HPDE6-E6E7 (cell line): ENCODE measurements at regions not wholly inside any gene's neighbourhood (a gene's known extent, or its start where the extent isn't known, plus 50 kb on each side); places are given as distances from the start of the nearest gene placed in this dataset.
"Not testable (repeated sequence)": the region's sequence is repeated elsewhere in the genome, so short reads cannot be mapped to it uniquely, and the experiment has no call there.

Experiments used
- DNase-seq: peaks from one replicate; pipeline ENCODE4 v3.0.0; 2011; ENCODE audit warnings: missing footprints; ENCODE audit errors: extremely low spot score

DNA sequence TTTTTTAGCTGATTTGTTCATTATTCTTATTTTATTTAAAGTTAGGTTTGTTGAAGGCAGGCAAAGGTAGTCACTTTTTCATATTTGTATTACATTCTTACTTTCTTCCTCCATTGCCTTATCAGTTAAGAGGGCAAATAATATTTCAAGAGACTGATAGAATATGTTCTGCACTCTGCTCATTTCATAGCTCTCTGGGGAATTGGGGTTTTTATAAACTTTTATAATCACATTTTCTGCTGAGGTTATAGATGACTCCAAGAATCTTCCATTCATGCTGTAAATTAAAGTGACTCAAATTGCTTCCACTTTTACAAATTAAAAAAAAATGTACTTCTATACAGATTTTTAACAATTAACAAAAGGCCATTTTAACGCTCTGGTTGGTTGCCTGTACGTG is 142.9 kb upstream of the PLGLB2 start:
- DNase-seq, result not testable (repeated sequence)

DNA sequence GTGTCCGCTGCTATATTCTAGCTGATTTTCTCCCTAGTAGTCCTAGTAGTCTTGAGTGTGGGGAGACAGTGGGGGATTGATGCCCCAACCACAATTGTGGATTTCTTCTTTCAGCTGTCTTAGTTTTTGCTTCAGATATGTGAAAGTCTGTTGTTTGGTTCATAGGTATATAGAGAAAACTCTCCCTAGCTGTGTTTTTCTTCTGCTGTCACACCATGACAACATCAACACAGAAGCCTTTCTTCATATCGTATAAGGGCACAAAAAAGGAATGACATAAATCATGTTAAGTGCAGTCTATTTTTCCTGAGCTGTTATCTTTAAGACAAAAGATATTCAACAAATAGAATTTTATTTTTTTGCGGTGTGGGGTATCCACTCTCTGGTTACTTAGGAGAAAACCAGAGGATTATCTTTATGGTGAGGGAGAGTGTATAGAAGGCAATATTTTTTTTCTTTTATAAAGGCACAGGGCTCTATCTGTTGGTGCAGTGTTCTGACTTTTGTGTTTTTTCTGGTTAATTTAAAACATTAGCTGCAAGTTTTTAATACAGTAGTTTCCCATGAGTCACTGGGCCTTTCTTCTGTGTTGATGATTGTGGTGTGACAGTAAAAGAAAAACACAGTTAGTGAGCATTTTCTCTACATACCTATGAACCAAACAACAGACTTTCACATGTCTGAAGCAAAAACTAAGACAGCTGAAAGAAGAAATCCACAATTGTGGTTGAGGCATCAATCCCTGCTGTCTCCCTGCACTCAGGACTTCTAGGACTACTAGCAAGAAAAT is 139.3 kb upstream of the PLGLB2 start:
- DNase-seq, result not testable (repeated sequence)

GRCh38 chr2:87610974-87611373 is 136.9 kb upstream of the PLGLB2 start:
- not testable (repeated sequence) for DNase-seq

DNA sequence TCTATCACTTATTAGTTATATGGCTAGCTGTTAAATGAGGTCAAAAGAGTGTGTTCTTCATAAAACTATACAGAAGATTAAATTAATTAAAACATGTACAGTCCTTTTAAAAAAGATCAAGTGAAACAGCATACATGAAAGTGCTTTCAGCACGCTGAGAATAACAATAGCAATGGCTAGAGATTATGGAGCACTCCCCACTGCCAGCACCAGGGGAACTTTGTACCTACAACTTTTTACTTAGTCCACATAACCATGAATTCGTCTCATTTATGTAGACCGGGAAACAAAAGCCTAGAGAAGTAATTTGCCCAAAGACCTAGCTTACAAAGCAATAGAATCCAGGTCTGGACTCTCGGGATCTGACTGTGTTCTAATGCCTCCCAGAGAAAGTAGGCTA is 136.5 kb upstream of the PLGLB2 start:
- not testable (repeated sequence) for DNase-seq

DNA sequence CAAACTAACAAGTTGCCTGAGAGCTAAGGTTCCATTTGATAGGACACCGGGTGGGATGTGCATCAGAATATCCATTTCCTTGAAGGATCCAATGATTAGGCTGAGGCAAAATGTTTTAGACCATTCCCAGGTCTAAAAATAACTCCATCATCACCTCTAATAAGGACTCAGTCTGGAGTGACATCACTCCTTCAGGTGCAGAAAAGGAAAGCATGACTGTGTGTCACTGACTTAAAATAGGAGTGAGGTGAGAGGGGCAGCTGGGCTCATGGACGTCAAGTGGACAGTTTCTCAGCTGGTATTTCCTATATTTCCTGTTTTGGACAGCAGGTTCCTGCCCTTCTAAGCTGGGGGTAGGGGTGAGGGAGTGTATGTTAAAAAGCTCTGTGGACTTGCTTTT is 135.9 kb upstream of the PLGLB2 start:
- not testable (repeated sequence) for DNase-seq

GRCh38 chr2:87614829-87615434 is 133.0 kb upstream of the PLGLB2 start:
- DNase-seq, result not testable (repeated sequence)

DNA sequence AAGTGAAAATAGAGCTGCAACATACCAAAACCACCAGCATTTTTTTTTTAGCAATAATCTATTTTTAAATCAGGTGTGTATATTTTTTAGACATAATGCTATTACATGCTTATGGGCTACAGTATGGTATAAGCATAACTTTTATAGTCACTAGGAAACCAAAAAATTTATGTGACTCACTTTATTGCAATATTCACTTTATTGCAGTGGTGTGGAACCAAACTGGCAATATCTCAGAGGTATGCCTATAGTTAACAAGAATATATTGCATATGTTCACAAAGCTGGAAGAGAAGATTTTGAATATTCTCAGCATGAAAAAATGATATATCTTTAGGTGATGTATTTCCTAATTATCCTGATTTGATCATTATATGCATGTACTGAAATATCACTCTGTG is 128.8 kb upstream of the PLGLB2 start:
- not testable (repeated sequence) for DNase-seq

GRCh38 chr2:87621139-87621538 is 126.7 kb upstream of the PLGLB2 start:
- not testable (repeated sequence) for DNase-seq

DNA sequence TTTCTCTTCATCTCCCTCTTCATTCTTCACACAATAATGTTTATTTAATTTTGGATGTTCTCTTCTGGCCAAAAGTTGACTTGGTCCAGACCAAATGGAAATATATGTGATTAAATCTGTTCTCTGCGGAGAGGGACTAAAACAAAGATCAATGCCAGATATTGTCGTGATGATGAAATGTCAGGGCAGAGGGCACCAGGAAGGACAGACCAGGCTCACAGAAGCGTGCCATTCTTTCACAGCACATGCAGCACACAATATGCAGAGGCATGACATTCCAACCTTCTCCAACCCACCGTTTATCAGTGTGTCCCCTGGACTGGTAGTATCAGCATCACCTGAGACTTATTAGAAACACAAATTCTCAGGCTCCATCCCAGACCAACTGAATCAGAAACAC is 125.2 kb upstream of the PLGLB2 start:
- not testable (repeated sequence) for DNase-seq

DNA sequence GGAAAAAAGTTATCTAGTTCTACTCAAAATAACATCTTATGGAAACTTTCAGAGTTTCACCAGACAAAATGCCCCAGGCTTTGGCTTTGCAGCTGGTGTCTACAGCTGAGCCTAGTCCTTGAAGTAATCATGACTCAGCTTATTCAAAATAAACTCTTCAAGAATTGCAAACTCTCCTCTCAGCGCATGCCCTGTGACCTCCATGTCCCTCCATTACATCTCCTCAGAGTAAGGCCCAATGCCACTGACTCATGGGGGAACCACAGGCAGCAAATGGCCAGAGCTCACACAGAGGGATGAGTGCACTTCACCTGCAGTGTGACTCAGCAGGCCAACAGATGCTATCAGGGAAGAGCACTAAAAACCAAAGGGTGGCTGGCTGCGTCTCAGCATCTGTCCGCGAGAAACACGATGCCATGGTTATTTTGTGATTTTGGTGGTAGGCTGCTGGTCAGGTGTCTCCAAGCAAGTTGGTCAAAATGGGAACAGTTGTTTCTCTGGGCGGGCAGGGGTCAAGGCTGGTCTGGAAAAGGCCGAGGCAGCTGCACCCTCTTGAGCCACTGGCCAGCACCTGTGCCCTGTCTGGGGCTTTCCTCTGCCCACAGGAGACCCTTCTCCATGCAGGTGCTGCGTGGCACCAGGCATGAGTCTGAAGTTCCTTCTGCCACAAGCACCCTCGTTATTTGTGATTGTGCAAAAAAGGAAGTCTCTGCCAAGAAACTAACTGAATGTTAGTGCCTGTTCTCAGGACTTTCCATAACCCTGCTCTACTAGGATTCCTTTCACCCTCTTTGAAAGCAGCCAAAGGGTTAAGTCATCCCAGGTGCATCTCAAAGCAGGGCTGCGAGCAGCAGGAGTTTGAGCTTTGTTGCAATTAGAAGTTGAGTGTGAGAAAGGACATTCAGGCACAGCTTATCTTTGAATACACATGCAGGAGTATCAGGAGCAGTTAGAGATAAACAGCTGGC is 118.1 kb upstream of the PLGLB2 start:
- not testable (repeated sequence) for DNase-seq

DNA sequence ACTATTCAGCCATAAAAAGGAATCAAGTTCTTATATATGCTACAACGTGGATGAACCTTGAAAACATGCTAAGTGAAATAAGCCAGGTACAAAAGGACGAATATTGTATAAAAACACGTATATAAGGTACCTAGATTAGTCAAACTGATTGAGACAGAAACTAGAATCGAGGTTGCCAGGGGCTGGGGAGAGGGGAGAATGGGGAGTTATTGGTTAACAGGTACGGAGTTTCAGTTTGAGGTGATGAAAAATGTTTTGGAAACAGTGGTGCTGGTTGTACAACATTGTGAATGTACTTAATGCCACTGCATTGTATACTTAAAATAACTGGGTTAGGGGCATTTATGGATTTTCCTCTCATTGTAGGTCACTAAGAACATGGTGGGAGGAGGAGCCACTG is 117.0 kb upstream of the PLGLB2 start:
- not testable (repeated sequence) for DNase-seq

- DNase-seq, result not testable (repeated sequence)
Measured at GRCh38 chr2:87631402-87631801, 116.5 kb upstream of the PLGLB2 start.

DNA sequence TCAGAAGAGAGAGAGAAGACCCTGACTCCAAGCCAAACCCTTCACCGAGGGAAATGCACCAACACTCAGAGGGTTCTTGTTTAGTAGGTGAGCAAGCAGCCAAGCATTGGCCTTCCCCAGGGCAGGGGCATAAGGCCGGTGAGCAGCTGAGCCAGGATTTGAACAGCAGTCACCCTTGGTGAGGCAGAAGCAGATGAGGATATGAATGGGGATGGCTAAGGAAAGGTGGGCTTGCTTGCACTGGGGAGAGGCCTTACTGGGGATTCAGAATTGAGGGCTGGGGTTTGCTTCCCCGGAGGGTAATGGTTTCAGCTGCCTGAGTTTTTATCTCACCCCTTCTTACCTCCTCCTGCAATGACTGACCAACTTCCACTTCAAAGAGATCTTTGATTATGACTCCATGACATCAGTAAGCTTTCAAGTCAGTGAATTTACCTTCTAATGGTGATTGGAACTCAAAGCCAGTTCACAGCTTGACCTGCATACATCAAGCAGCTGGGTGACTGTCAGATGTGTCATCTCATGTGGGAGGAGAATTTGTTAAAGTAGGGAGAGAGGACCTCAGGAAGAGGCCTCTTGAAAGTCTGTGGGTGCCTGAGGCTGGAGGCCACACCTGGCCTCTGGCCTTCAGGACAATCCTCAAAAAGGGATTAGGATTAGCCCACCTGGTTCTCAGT is 114.5 kb upstream of the PLGLB2 start:
- DNase-seq, result not testable (repeated sequence)

GRCh38 chr2:87634106-87634505 is 113.8 kb upstream of the PLGLB2 start:
- DNase-seq, result not testable (repeated sequence)

- DNase-seq, result not testable (repeated sequence)
Measured at GRCh38 chr2:87634971-87635650, 112.8 kb upstream of the PLGLB2 start.

- DNase-seq, result not testable (repeated sequence)
Measured at GRCh38 chr2:87636246-87636645, 111.6 kb upstream of the PLGLB2 start.

DNA sequence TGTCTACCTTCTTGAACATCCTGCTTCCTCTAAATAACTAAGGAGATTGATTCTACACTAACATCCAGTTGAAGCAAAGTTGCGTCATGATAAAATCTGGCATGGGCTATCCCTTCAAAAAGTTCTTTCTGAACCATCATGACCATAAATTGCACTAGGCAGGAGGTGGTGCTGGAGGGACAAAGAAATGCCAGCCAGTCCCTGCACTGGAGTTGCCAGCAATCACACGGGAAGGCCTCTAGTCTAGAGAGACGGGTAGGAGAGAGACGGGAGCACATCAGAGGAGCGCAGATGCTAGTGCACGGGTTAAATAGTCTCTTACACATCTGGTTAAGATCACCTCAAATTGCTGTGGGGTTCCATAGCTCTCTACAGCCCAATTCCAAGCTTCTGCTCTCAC is 111.2 kb upstream of the PLGLB2 start:
- not testable (repeated sequence) for DNase-seq

GRCh38 chr2:87637249-87637990 is 110.5 kb upstream of the PLGLB2 start:
- DNase-seq, result not testable (repeated sequence)

DNA sequence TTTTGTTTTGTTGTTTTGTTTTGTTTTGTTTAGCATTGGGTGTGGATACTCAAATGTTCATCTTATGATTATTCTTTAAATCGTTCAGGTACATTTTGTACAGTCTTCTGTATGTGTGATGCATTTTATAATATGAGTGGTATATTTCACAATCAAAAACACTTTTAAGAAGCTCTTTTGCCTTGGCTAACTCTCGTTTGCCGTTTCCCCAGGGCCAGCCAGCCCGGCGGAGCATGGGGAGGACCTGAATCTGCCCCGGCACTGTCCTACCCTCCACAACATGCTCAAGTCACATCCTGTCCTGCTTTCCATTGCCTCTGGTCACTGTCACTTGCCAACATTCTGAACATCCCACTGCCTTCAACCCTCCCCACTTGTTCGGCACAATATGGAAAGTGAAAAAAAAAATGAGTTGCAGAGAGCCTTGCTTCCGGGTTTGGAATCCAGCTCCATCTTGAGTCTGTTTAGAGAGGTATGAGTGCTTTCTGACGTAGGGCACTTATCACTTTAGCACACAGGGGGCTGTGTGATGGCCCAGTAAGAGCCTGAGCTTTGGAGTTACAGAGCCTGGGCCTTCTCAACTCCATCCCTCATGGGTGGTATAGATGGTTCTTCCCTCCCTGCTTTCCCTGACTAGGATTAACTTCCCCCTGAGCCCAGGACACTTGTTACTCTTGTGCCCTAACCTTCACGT is 109.6 kb upstream of the PLGLB2 start:
- DNase-seq, result not testable (repeated sequence)
